Keratinocyte (primary cell): ENCODE measurements at regions not wholly inside any gene's neighbourhood (a gene's known extent, or its start where the extent isn't known, plus 50 kb on each side); places are given as distances from the start of the nearest gene placed in this dataset.

ENCODE experiments used
- DNase-seq: peaks from one replicate; pipeline ENCODE4 v3.0.0-alpha.2; 2011; ENCODE audit warnings: low read depth, missing footprints, low spot score
- FAIRE-seq: peaks from 2 replicates; lab custom pipeline; 2011; peaks lifted over from hg19 to GRCh38; lab: Jason Lieb, UNC
- H2AFZ ChIP-seq: 2 replicates; pipeline ENCODE4 v1.6.0; 2012; ENCODE audit warnings: low read length, control low read depth, inconsistent platforms; ENCODE audit not compliant: control insufficient read depth
- H3K27ac ChIP-seq: 2 replicates; pipeline ENCODE4 v1.5.1; 2011; ENCODE audit warnings: low read length; ENCODE audit not compliant: control insufficient read depth, insufficient read depth
- H3K27me3 ChIP-seq: 3 replicates; pipeline ENCODE4 v1.6.0; 2011; ENCODE audit warnings: low read length; ENCODE audit not compliant: control insufficient read depth, insufficient read depth; ENCODE audit errors: extremely low read depth
- H3K36me3 ChIP-seq, 2 experiments: 2 replicates in 1 of 2; 3 replicates in 1 of 2; pipeline ENCODE4 v1.5.1; 2011; ENCODE audit warnings: low read length in 2 of 2, mild to moderate bottlenecking in 1 of 2; ENCODE audit not compliant: control insufficient read depth in 2 of 2, insufficient read depth in 2 of 2; ENCODE audit errors: extremely low read depth in 1 of 2
- H3K4me1 ChIP-seq: 3 replicates; pipeline ENCODE4 v1.5.1; 2011; ENCODE audit warnings: low read length; ENCODE audit not compliant: control insufficient read depth, insufficient read depth; ENCODE audit errors: extremely low read depth
- H3K4me2 ChIP-seq: 3 replicates; pipeline ENCODE4 v1.6.0; 2011; ENCODE audit warnings: low read depth, low read length; ENCODE audit not compliant: control insufficient read depth, insufficient read depth; ENCODE audit errors: extremely low read depth
- H3K4me3 ChIP-seq, 3 experiments: fragments of 200-600 bp in 1 of 3; sonication (generic) in 1 of 3; 2 replicates in 2 of 3; 3 replicates in 1 of 3; pipeline ENCODE4 v1.5.1; 2011 to 2016; ENCODE audit warnings: low read length in 3 of 3, mild to moderate bottlenecking in 3 of 3, control low read depth in 2 of 3, inconsistent platforms in 1 of 3, low read depth in 1 of 3, mixed read lengths in 1 of 3, mixed run types in 1 of 3, moderate library complexity in 1 of 3; ENCODE audit not compliant: control insufficient read depth in 2 of 3, insufficient read depth in 2 of 3; ENCODE audit errors: extremely low read depth in 1 of 3
- H3K79me2 ChIP-seq: 2 replicates; pipeline ENCODE4 v1.6.0; 2012; ENCODE audit warnings: low read length; ENCODE audit not compliant: control insufficient read depth, insufficient read depth
- H3K9ac ChIP-seq: 3 replicates; pipeline ENCODE4 v1.6.0; 2011; ENCODE audit warnings: low read length; ENCODE audit not compliant: control insufficient read depth, insufficient read depth; ENCODE audit errors: extremely low read depth
- H3K9me1 ChIP-seq: 3 replicates; pipeline ENCODE4 v1.6.0; 2011; ENCODE audit warnings: low read length; ENCODE audit not compliant: control insufficient read depth, insufficient read depth; ENCODE audit errors: extremely low read depth
- H3K9me3 ChIP-seq: 2 replicates; pipeline ENCODE4 v1.5.1; 2012; ENCODE audit warnings: low read depth, low read length; ENCODE audit not compliant: control insufficient read depth
- H4K20me1 ChIP-seq: 3 replicates; pipeline ENCODE4 v1.6.0; 2011; ENCODE audit warnings: low read length; ENCODE audit not compliant: control insufficient read depth, insufficient read depth; ENCODE audit errors: extremely low read depth
- EZH2 ChIP-seq: IDR thresholded peaks from one replicate; pipeline ENCODE4 v1.6.1; 2012; ENCODE audit warnings: inconsistent platforms, mild to moderate bottlenecking, low read length, moderate library complexity
- dilution Hi-C: fragments of 300-500 bp; cut with MboI; formaldehyde crosslinking; loops from one replicate; pipeline ENCODE4 v1.7.0; 2020; ENCODE audit warnings: low sequenced_read_pairs; ENCODE audit not compliant: extremely low pct_ligation_motif_present
- TF ChIP-seq, protein P1 (sequence below), 3 experiments: IDR thresholded peaks in 1 of 3; conservative IDR thresholded peaks in 1 of 3; optimal IDR thresholded peaks in 1 of 3; 2 replicates in 2 of 3; 3 replicates in 1 of 3; pipeline versions ENCODE3 to v1.5.1; 2011; ENCODE audit warnings: low read length in 3 of 3, mild to moderate bottlenecking in 3 of 3, moderate library complexity in 2 of 3, control low read depth in 1 of 3, inconsistent platforms in 1 of 3; ENCODE audit not compliant: insufficient read depth in 2 of 3; ENCODE audit errors: extremely low read depth in 1 of 3

DNA sequence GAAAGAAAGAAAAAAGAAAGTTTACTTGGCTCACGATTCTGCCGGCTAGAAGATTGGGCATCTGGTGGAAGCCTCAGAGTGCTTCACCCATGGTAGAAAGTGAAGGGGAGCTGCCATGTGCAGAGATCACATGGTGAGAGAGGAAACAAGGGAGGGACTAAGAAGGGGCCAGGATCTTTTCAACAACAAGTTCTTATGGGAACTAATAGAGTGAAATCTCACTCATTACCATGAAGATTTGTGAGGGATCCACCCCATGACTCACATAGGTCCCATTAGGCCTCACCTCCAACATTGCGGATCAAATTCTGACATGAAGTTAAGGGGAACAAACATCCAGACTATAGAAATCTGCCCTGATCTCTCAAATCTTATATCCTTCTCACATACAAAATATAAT lies 61.3 kb upstream of the UGT8 start:
- Histone ChIP-seq H2AFZ (no peak overlapping the region), H3K9me1 (no peaks in the 10 kb centered on the region), H3K79me2 (no peaks in the 10 kb centered on the region), H3K9ac (no peak overlapping the region), H3K36me3 (no peaks in the 10 kb centered on the region), H4K20me1 (no peaks in the 10 kb centered on the region), H3K27ac (no peak overlapping the region), H3K27me3 (no peaks in the 10 kb centered on the region), H3K4me1 (no peaks in the 10 kb centered on the region), H3K9me3 (no peaks in the 10 kb centered on the region), H3K4me3 (no peak overlapping the region), H3K4me2 (no peak overlapping the region)
- dilution Hi-C loops, result no loop called here
- TF ChIP-seq, protein P1, sequence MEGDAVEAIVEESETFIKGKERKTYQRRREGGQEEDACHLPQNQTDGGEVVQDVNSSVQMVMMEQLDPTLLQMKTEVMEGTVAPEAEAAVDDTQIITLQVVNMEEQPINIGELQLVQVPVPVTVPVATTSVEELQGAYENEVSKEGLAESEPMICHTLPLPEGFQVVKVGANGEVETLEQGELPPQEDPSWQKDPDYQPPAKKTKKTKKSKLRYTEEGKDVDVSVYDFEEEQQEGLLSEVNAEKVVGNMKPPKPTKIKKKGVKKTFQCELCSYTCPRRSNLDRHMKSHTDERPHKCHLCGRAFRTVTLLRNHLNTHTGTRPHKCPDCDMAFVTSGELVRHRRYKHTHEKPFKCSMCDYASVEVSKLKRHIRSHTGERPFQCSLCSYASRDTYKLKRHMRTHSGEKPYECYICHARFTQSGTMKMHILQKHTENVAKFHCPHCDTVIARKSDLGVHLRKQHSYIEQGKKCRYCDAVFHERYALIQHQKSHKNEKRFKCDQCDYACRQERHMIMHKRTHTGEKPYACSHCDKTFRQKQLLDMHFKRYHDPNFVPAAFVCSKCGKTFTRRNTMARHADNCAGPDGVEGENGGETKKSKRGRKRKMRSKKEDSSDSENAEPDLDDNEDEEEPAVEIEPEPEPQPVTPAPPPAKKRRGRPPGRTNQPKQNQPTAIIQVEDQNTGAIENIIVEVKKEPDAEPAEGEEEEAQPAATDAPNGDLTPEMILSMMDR (optimal IDR thresholded peaks at IDR 0.05 in 1 of 3, IDR thresholded peaks at IDR 0.05 in 1 of 3, conservative IDR thresholded peaks at IDR 0.05 in 1 of 3; ENCODE audit: extremely low read depth in 1 of 3, insufficient read depth in 2 of 3, low read length in 3 of 3), result no peak
- no peak for TF ChIP-seq EZH2
- no peak for FAIRE-seq
- no peak for DNase-seq

DNA sequence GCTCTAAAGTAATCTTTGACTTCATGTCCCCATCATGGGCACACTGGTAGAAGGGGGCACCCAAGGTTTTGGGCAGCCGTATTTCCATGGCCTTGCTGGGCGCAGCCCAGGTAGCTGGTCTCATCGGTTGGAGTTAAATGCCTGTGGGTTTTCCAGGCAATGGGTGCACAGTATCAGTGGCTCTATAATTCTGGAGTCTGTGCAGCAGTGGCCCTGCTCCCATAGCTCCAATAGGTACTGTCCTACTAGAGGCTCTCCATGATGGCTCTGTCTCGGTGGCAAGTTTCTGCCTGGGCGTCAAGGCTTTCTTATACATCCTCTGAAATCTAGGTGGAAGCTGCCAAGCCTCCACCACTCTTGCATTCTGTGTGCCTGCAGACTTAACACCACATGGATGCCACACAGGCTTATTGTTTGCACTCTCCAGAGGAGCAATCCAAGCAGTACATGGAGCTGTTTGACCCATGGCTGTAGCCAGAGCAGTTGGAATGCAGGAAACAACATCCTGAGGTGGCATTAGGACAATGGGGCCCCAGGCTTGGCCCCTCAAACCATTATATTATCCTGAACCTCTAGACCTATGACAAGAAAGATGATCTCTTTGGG lies 60.5 kb upstream of the UGT8 start:
- TF ChIP-seq, protein P1 (optimal IDR thresholded peaks at IDR 0.05 in 1 of 3, IDR thresholded peaks at IDR 0.05 in 1 of 3, conservative IDR thresholded peaks at IDR 0.05 in 1 of 3; ENCODE audit: extremely low read depth in 1 of 3, insufficient read depth in 2 of 3, low read length in 3 of 3), result no peak
- no peak for TF ChIP-seq EZH2

More for the DNA sequence above, 60.5 kb upstream of the UGT8 start:
- Histone ChIP-seq H4K20me1 (no peaks in the 10 kb centered on the region), H3K27ac (no peak overlapping the region), H3K9me1 (no peaks in the 10 kb centered on the region), H3K9ac (no peak overlapping the region), H3K4me2 (no peak overlapping the region), H2AFZ (no peak overlapping the region), H3K36me3 (no peaks in the 10 kb centered on the region), H3K4me3 (no peak overlapping the region), H3K4me1 (no peaks in the 10 kb centered on the region), H3K27me3 (no peaks in the 10 kb centered on the region), H3K9me3 (no peaks in the 10 kb centered on the region), H3K79me2 (no peaks in the 10 kb centered on the region)
- DNase-seq (no peak), FAIRE-seq (no peak)
- dilution Hi-C loops, result no loop called here
